Gastroesophageal sphincter (tissue), 3 donors: ENCODE measurements at regions not wholly inside any gene's neighbourhood (a gene's known extent, or its start where the extent isn't known, plus 50 kb on each side); places are given as distances from the start of the nearest gene placed in this dataset.

ENCODE experiments used
- EP300 ChIP-seq: sonication (generic); formaldehyde crosslinking; IDR thresholded peaks from one replicate; pipeline ENCODE4 v1.6.1; 2017; ENCODE audit warnings: antibody characterized with exemption, mild to moderate bottlenecking
- POLR2A ChIP-seq, 2 donors: fragments of 450-650 bp; IDR thresholded peaks; one replicate each; pipeline ENCODE4 v1.6.1; 2017; ENCODE audit warnings: antibody characterized with exemption in 2 of 2, mild to moderate bottlenecking in 2 of 2, moderate library complexity in 1 of 2
- POLR2AphosphoS5 ChIP-seq: sonication (generic); formaldehyde crosslinking; IDR thresholded peaks from one replicate; pipeline ENCODE4 v1.6.1; 2017; ENCODE audit warnings: antibody characterized with exemption
- TF ChIP-seq, protein P1 (sequence below), 4 experiments: fragments of 200-600 bp in 2 of 4; fragments of 450-650 bp in 2 of 4; sonication (generic) in 1 of 4; IDR thresholded peaks; one replicate each; pipeline ENCODE4 v1.5.1; 2017 to 2019; ENCODE audit warnings: antibody characterized with exemption in 4 of 4, mild to moderate bottlenecking in 2 of 4, moderate library complexity in 2 of 4

DNA sequence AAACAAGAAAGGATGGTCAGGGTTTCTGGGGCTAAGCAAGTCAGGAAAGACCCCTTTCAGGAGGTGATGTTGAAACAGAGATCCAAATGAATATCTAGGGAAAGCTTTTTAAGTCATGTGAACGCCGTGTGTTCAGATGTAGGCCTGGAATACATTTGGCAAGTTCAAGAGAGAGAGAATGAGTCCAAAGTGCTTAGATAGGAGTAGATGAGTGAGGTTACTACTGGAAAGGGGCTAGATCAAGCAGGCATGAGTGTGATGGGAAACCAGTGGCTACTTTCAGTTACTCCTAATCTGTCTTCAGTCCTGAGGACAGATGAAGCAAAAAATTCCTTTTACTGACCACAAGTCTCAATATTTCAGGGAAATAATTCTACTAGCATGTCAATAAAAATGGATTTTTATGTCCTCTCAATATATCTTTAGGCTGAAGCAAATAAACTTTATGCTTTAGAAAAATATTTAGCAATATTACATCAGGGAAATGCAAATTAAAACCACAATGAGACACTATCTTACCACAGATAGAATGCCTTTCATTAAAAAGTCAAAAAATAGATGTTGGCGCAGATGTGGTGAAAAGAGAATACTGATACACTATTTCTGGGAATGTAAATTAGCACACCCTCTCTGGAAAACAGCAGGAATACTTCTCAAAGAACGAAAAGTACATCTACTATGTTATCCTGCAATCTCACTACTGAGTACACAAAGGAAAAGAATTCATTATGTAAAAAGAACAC lies 1085.0 kb upstream of the TENM4 start:
- TF ChIP-seq, protein P1, sequence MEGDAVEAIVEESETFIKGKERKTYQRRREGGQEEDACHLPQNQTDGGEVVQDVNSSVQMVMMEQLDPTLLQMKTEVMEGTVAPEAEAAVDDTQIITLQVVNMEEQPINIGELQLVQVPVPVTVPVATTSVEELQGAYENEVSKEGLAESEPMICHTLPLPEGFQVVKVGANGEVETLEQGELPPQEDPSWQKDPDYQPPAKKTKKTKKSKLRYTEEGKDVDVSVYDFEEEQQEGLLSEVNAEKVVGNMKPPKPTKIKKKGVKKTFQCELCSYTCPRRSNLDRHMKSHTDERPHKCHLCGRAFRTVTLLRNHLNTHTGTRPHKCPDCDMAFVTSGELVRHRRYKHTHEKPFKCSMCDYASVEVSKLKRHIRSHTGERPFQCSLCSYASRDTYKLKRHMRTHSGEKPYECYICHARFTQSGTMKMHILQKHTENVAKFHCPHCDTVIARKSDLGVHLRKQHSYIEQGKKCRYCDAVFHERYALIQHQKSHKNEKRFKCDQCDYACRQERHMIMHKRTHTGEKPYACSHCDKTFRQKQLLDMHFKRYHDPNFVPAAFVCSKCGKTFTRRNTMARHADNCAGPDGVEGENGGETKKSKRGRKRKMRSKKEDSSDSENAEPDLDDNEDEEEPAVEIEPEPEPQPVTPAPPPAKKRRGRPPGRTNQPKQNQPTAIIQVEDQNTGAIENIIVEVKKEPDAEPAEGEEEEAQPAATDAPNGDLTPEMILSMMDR (IDR thresholded peaks at IDR 0.05), result no peak
- TF ChIP-seq POLR2AphosphoS5 (no peak), POLR2A (IDR thresholded peaks at IDR 0.05) (no peak), EP300 (no peak)
